OCI-LY3 (cell line): ENCODE measurements at regions not wholly inside any gene's neighbourhood (a gene's known extent, or its start where the extent isn't known, plus 50 kb on each side); places are given as distances from the start of the nearest gene placed in this dataset.

Experiments used
- EZH2phosphoT487 ChIP-seq: fragments of 200-600 bp; shearing (Covaris generic); IDR thresholded peaks from 2 replicates; pipeline ENCODE4 v1.6.1; 2018; ENCODE audit warnings: antibody characterized with exemption, mixed run types, low read depth
- TF ChIP-seq, protein P1 (sequence below): fragments of 200-600, 300-600 bp; sonication (generic); IDR thresholded peaks from 2 replicates; pipeline ENCODE4 v1.5.1; 2014; ENCODE audit warnings: antibody characterized with exemption, low read length, low read depth

DNA sequence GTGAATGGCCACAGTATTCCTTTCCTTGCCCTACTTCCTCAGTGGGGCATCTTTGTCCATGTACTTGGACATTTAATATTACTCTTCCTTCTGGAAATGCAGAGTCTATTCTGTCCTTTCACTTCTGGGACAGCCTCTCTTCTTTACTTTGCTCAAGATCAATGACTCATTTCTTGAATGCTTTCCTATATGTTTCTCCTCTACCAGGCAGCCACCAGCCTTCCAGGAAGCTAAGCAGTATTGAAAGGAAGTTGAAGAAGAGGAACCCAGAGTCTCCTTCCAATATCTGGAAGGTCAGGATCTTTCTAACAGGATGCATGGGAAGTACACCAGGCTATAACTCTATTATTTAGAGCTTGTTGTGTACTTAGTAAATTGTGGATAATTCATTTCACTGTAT is 182.8 kb downstream of the CD47 start:
- TF ChIP-seq, protein P1, sequence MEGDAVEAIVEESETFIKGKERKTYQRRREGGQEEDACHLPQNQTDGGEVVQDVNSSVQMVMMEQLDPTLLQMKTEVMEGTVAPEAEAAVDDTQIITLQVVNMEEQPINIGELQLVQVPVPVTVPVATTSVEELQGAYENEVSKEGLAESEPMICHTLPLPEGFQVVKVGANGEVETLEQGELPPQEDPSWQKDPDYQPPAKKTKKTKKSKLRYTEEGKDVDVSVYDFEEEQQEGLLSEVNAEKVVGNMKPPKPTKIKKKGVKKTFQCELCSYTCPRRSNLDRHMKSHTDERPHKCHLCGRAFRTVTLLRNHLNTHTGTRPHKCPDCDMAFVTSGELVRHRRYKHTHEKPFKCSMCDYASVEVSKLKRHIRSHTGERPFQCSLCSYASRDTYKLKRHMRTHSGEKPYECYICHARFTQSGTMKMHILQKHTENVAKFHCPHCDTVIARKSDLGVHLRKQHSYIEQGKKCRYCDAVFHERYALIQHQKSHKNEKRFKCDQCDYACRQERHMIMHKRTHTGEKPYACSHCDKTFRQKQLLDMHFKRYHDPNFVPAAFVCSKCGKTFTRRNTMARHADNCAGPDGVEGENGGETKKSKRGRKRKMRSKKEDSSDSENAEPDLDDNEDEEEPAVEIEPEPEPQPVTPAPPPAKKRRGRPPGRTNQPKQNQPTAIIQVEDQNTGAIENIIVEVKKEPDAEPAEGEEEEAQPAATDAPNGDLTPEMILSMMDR, result no peak
- no peak for TF ChIP-seq EZH2phosphoT487
